DOHH2 (cell line): ENCODE measurements at regions not wholly inside any gene's neighbourhood (a gene's known extent, or its start where the extent isn't known, plus 50 kb on each side); places are given as distances from the start of the nearest gene placed in this dataset.

ENCODE experiments used
- H3F3A ChIP-seq: fragments of 200-600 bp; sonication (generic), shearing (Covaris generic); 2 replicates; pipeline ENCODE4 v1.6.0; 2016; ENCODE audit warnings: antibody characterized with exemption, mild to moderate bottlenecking; ENCODE audit not compliant: control insufficient read depth, insufficient read depth
- H3K27ac ChIP-seq: fragments of 200-600 bp; sonication (generic); 2 replicates; pipeline ENCODE4 v1.5.1; 2014; ENCODE audit warnings: low read depth, mild to moderate bottlenecking, low read length, moderate library complexity
- H3K27me3 ChIP-seq: fragments of 200-600 bp; sonication (generic); 2 replicates; pipeline ENCODE4 v1.6.1; 2014; ENCODE audit warnings: mild to moderate bottlenecking, low read length, mixed read lengths; ENCODE audit not compliant: control insufficient read depth
- H3K36me3 ChIP-seq: fragments of 200-600 bp; sonication (generic); 2 replicates; pipeline ENCODE4 v1.6.1; 2014; ENCODE audit warnings: mild to moderate bottlenecking, low read length, moderate library complexity, mixed read lengths; ENCODE audit not compliant: control insufficient read depth
- H3K4me1 ChIP-seq: fragments of 200-600 bp; sonication (generic); 2 replicates; pipeline ENCODE4 v1.6.1; 2014; ENCODE audit warnings: mild to moderate bottlenecking, low read length, mixed read lengths; ENCODE audit not compliant: control insufficient read depth
- H3K4me2 ChIP-seq: fragments of 200-600 bp; sonication (generic); 2 replicates; pipeline ENCODE4 v1.6.0; 2014; ENCODE audit warnings: mild to moderate bottlenecking, low read length, moderate library complexity
- H3K4me3 ChIP-seq: fragments of 200-600 bp; sonication (generic); 2 replicates; pipeline ENCODE4 v1.5.1; 2014; ENCODE audit warnings: mild to moderate bottlenecking, low read length, mixed read lengths
- H3K79me2 ChIP-seq: fragments of 200-600 bp; sonication (generic); 2 replicates; pipeline ENCODE4 v1.6.1; 2014; ENCODE audit warnings: mild to moderate bottlenecking, low read length, mixed read lengths; ENCODE audit not compliant: control insufficient read depth
- H3K9me2 ChIP-seq: fragments of 200-600 bp; sonication (generic); replicated peaks from 2 replicates; pipeline ENCODE4 v1.6.1; 2014; ENCODE audit warnings: mild to moderate bottlenecking, low read length, mixed read lengths; ENCODE audit not compliant: control insufficient read depth
- H3K9me3 ChIP-seq: fragments of 200-600 bp; sonication (generic); 2 replicates; pipeline ENCODE4 v1.6.1; 2014; ENCODE audit warnings: antibody characterized with exemption, low read length, mixed read lengths; ENCODE audit not compliant: control insufficient read depth, insufficient read depth
- H4K20me1 ChIP-seq: fragments of 200-600 bp; sonication (generic); 2 replicates; pipeline ENCODE4 v1.6.0; 2014; ENCODE audit warnings: low read depth, mild to moderate bottlenecking, antibody characterized with exemption, low read length, moderate library complexity; ENCODE audit not compliant: control insufficient read depth, insufficient read depth
- CTCF ChIP-seq: fragments of 200-600 bp; sonication (generic); IDR thresholded peaks from one replicate; pipeline ENCODE4 v1.5.1; 2014; ENCODE audit warnings: antibody characterized with exemption, mild to moderate bottlenecking, low read depth, low read length; ENCODE audit not compliant: poor library complexity, severe bottlenecking
- EZH2phosphoT487 ChIP-seq: fragments of 200-600 bp; sonication (generic); IDR thresholded peaks from 2 replicates; pipeline ENCODE4 v1.6.1; 2017; ENCODE audit warnings: borderline replicate concordance, mild to moderate bottlenecking, antibody characterized with exemption, low read length, moderate library complexity, mixed read lengths

GRCh38 chr2:163185160-163185559, 346.6 kb upstream of the KCNH7 start:
- Histone ChIP-seq H3K4me2 (no peak overlapping the region), H3K27ac (no peak overlapping the region), H3K4me3 (no peak overlapping the region), H3K36me3 (no peaks in the 10 kb centered on the region), H3K27me3 (no peaks in the 10 kb centered on the region), H3K9me2 (no peaks in the 10 kb centered on the region), H3K4me1 (no peaks in the 10 kb centered on the region), H3F3A (no peaks in the 10 kb centered on the region), H3K9me3 (no peaks in the 10 kb centered on the region), H3K79me2 (no peaks in the 10 kb centered on the region), H4K20me1 (no peaks in the 10 kb centered on the region)
- TF ChIP-seq EZH2phosphoT487: no peak
- no peak for TF ChIP-seq CTCF

- H3K27me3 ChIP-seq: no peaks in the 10 kb centered on the region
- no peaks in the 10 kb centered on the region for H3K36me3 ChIP-seq
- no peak overlapping the region for H3K4me2 ChIP-seq
- H3F3A ChIP-seq: no peaks in the 10 kb centered on the region
- no peaks in the 10 kb centered on the region for H3K9me3 ChIP-seq
- no peaks in the 10 kb centered on the region for H3K79me2 ChIP-seq
- no peaks in the 10 kb centered on the region for H3K9me2 ChIP-seq
- TF ChIP-seq EZH2phosphoT487: no peak
- TF ChIP-seq CTCF: peak; percentile 60
- no peaks in the 10 kb centered on the region for H3K4me1 ChIP-seq
- H4K20me1 ChIP-seq: no peaks in the 10 kb centered on the region
- no peak overlapping the region for H3K4me3 ChIP-seq
- no peak overlapping the region for H3K27ac ChIP-seq
Observed at GRCh38 chr2:163182764-163183354, 344.3 kb upstream of the KCNH7 start.

GRCh38 chr2:163177592-163177991, 339.0 kb upstream of the KCNH7 start:
- TF ChIP-seq CTCF (no peak), EZH2phosphoT487 (no peak)
- H3K36me3 ChIP-seq: no peaks in the 10 kb centered on the region
- no peak overlapping the region for H3K27ac ChIP-seq
- no peaks in the 10 kb centered on the region for H3F3A ChIP-seq
- no peaks in the 10 kb centered on the region for H3K9me2 ChIP-seq
- no peak overlapping the region for H3K4me2 ChIP-seq
- H3K4me3 ChIP-seq: no peak overlapping the region
- no peaks in the 10 kb centered on the region for H3K79me2 ChIP-seq
- no peaks in the 10 kb centered on the region for H3K4me1 ChIP-seq
- no peaks in the 10 kb centered on the region for H4K20me1 ChIP-seq
- no peaks in the 10 kb centered on the region for H3K9me3 ChIP-seq
- no peaks in the 10 kb centered on the region for H3K27me3 ChIP-seq
